OCI-LY1 (cell line): ENCODE measurements at regions not wholly inside any gene's neighbourhood (a gene's known extent, or its start where the extent isn't known, plus 50 kb on each side); places are given as distances from the start of the nearest gene placed in this dataset.

ENCODE experiments used
- H2AFZ ChIP-seq: fragments of 200-600 bp; sonication (generic), shearing (Covaris generic); 2 replicates; pipeline ENCODE4 v1.6.0; 2014; ENCODE audit warnings: antibody characterized with exemption, mild to moderate bottlenecking, low read length
- H3F3A ChIP-seq: fragments of 200-600 bp; sonication (generic), shearing (Covaris generic); 2 replicates; pipeline ENCODE4 v1.6.0; 2014; ENCODE audit warnings: mild to moderate bottlenecking, antibody characterized with exemption, low read length, moderate library complexity; ENCODE audit not compliant: insufficient read depth
- H3K27ac ChIP-seq: fragments of 200-600 bp; sonication (generic); 2 replicates; pipeline ENCODE4 v1.5.1; 2014; ENCODE audit warnings: low read length, mixed run types, mild to moderate bottlenecking, low read depth; ENCODE audit not compliant: poor library complexity, severe bottlenecking
- H3K27me3 ChIP-seq: fragments of 200-600 bp; sonication (generic); 2 replicates; pipeline ENCODE4 v1.6.0; 2014; ENCODE audit warnings: antibody characterized with exemption, mild to moderate bottlenecking, low read length, moderate library complexity; ENCODE audit not compliant: insufficient read depth
- H3K36me3 ChIP-seq: fragments of 200-600 bp; sonication (generic); 2 replicates; pipeline ENCODE4 v1.6.1; 2014; ENCODE audit warnings: mild to moderate bottlenecking, antibody characterized with exemption, low read length, moderate library complexity, mixed read lengths; ENCODE audit not compliant: insufficient read depth
- H3K4me1 ChIP-seq: fragments of 200-600 bp; sonication (generic); 2 replicates; pipeline ENCODE4 v1.5.1; 2014; ENCODE audit warnings: mild to moderate bottlenecking, low read length, moderate library complexity; ENCODE audit not compliant: insufficient read depth, severe bottlenecking
- H3K4me2 ChIP-seq: fragments of 200-600 bp; sonication (generic), shearing (Covaris generic); 2 replicates; pipeline ENCODE4 v1.6.1; 2014; ENCODE audit warnings: low read length
- H3K4me3 ChIP-seq: fragments of 200-600 bp; sonication (generic); 2 replicates; pipeline ENCODE4 v1.5.1; 2014; ENCODE audit warnings: low read length, low read depth, mild to moderate bottlenecking, mixed read lengths; ENCODE audit not compliant: poor library complexity, severe bottlenecking
- H3K79me2 ChIP-seq: fragments of 200-600 bp; shearing (Covaris generic); 2 replicates; pipeline ENCODE4 v1.6.1; 2016; ENCODE audit warnings: mixed run types, low read length, mixed read lengths; ENCODE audit not compliant: insufficient read depth
- H3K9ac ChIP-seq: fragments of 200-600 bp; sonication (generic), shearing (Covaris generic); 2 replicates; pipeline ENCODE4 v1.6.1; 2014; ENCODE audit warnings: mild to moderate bottlenecking, low read length, mixed read lengths
- H3K9me2 ChIP-seq: fragments of 200-600 bp; sonication (generic), shearing (Covaris generic); 2 replicates; pipeline ENCODE4 v1.6.1; 2014; ENCODE audit warnings: low read depth, mild to moderate bottlenecking, low read length, mixed read lengths
- H3K9me3 ChIP-seq: fragments of 200-600 bp; shearing (Covaris generic); 2 replicates; pipeline ENCODE4 v1.6.1; 2014; ENCODE audit warnings: low read length, mixed read lengths
- H4K20me1 ChIP-seq: fragments of 200-600 bp; sonication (generic), shearing (Covaris generic); 2 replicates; pipeline ENCODE4 v1.6.0; 2016; ENCODE audit warnings: mild to moderate bottlenecking, low read length; ENCODE audit not compliant: insufficient read depth
- EZH2 ChIP-seq: fragments of 200-600 bp; sonication (generic), shearing (Covaris generic); IDR thresholded peaks from 2 replicates; pipeline ENCODE4 v1.8.0; 2017; ENCODE audit warnings: borderline replicate concordance, mixed run types, mild to moderate bottlenecking, antibody characterized with exemption, low read length, moderate library complexity, mixed read lengths
- TF ChIP-seq, protein P1 (sequence below): fragments of 200-600 bp; sonication (generic), shearing (Covaris generic); IDR thresholded peaks from 2 replicates; pipeline ENCODE4 v1.5.1; 2017; ENCODE audit warnings: mild to moderate bottlenecking, antibody characterized with exemption, low read length, moderate library complexity, mixed read lengths

DNA sequence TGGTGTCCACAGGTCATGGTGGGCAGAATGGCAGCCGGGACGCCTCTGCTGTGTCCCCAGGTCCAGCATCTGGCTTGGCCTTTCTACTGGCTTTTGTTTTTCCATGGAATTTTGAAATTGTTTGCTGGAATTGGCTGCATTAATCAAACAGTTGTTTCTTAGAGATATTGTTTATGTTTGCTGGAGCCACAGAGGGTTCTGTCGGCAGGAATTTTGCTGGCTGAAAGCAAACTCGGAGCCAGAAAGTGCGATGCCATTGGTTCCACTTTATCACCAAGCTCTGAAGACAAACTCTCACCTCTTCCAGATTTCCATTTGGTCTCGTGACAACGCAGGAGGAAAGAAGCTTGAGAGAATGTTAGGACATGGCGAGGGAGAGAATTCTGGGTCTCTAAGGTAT is 199.2 kb upstream of the COPS8 start:
- no peaks in the 10 kb centered on the region for H3K4me1 ChIP-seq
- H3K79me2 ChIP-seq: no peaks in the 10 kb centered on the region
- no peaks in the 10 kb centered on the region for H3F3A ChIP-seq
- no peak overlapping the region for H3K27ac ChIP-seq
- no peak overlapping the region for H2AFZ ChIP-seq
- no peaks in the 10 kb centered on the region for H3K36me3 ChIP-seq
- H3K27me3 ChIP-seq: no peaks in the 10 kb centered on the region; the same call in 1 of the 2 replicates
- H3K9ac ChIP-seq: no peak overlapping the region
- no peak overlapping the region for H3K4me3 ChIP-seq
- peaks cover 4% of the 10 kb centered on the region; the same call in 1 of the 2 replicates for H3K9me3 ChIP-seq
- H3K9me2 ChIP-seq: no peaks in the 10 kb centered on the region
- TF ChIP-seq, protein P1, sequence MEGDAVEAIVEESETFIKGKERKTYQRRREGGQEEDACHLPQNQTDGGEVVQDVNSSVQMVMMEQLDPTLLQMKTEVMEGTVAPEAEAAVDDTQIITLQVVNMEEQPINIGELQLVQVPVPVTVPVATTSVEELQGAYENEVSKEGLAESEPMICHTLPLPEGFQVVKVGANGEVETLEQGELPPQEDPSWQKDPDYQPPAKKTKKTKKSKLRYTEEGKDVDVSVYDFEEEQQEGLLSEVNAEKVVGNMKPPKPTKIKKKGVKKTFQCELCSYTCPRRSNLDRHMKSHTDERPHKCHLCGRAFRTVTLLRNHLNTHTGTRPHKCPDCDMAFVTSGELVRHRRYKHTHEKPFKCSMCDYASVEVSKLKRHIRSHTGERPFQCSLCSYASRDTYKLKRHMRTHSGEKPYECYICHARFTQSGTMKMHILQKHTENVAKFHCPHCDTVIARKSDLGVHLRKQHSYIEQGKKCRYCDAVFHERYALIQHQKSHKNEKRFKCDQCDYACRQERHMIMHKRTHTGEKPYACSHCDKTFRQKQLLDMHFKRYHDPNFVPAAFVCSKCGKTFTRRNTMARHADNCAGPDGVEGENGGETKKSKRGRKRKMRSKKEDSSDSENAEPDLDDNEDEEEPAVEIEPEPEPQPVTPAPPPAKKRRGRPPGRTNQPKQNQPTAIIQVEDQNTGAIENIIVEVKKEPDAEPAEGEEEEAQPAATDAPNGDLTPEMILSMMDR: no peak
- no peak for TF ChIP-seq EZH2
- no peaks in the 10 kb centered on the region for H4K20me1 ChIP-seq
- H3K4me2 ChIP-seq: no peak overlapping the region

DNA sequence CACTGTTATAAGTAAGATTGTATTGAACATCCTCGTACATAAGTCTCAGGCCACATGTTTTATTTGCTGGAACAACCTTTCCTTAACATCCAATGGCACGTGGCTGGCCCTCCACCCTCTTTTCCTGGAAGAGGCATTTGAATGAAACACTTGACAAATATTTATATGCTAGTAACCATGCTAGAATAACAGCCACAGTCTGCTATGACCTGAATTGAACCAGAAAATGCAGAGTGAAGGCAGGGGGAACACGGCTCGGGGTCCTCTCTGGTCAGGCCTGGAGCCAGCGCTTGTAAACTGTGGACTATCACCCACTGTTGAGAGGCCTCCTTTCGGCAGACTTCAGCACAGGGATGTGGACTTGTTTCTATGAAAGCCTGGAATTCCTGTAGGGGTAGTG is 198.2 kb upstream of the COPS8 start:
- no peak overlapping the region for H2AFZ ChIP-seq

DNA sequence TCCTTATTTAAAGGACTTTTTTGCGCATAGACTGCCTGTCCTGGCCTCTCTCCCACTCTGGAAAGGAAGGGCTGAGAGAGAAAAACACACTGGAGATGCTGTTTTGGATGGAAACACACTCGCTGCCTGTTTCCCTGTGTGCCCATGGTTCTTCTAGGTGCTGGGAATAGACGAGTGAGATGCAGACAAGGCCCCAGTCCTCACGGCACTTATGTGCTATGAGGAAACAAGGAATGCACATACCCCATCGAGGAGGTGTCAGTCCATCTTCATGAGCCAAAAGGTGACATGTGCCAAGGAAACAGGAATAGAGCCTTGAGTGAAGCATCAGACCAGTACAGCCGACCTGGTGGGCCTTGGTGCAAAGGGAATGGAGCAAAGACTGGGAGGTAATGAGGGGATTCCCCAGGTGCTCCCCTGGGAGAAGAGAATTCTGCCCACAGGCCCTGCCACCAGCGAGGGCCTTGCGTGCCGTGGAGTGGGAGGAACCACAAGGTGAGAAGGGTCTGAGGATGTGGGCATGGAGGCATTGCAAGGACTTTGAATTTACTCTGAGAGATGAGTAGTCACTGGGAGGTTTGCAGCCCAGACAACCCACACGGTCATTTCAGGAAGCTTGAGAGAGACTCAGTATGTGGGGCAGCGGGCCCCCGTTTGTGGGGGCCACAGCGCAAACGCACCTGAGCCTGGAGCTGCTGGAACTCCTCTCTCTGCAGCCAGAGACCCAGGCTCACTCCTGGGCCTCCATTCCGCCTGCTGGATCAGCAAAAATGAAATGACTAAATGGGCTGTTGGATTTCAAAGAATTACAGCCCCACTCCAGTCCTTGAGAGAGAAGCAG is 197.5 kb upstream of the COPS8 start:
- no peak overlapping the region for H3K4me3 ChIP-seq
- no peaks in the 10 kb centered on the region for H3K9me2 ChIP-seq
- no peaks in the 10 kb centered on the region for H4K20me1 ChIP-seq
- H3K4me2 ChIP-seq: no peak overlapping the region
- H3K36me3 ChIP-seq: no peaks in the 10 kb centered on the region
- no peaks in the 10 kb centered on the region for H3K79me2 ChIP-seq
- H3K27ac ChIP-seq: no peak overlapping the region
- H3F3A ChIP-seq: no peaks in the 10 kb centered on the region
- H2AFZ ChIP-seq: no peak overlapping the region
- no peaks in the 10 kb centered on the region for H3K4me1 ChIP-seq
- H3K27me3 ChIP-seq: no peaks in the 10 kb centered on the region; the same call in 1 of the 2 replicates
- H3K9ac ChIP-seq: no peak overlapping the region
- no peaks in the 10 kb centered on the region for H3K9me3 ChIP-seq
- TF ChIP-seq, protein P1: no peak
- no peak for TF ChIP-seq EZH2

More for the DNA sequence above, 198.2 kb upstream of the COPS8 start:
- Histone ChIP-seq H3K27me3 (no peaks in the 10 kb centered on the region; the same call in 1 of the 2 replicates), H3K79me2 (no peaks in the 10 kb centered on the region), H3F3A (no peaks in the 10 kb centered on the region), H3K9me3 (no peaks in the 10 kb centered on the region), H3K36me3 (no peaks in the 10 kb centered on the region), H3K27ac (no peak overlapping the region), H4K20me1 (no peaks in the 10 kb centered on the region), H3K4me2 (no peak overlapping the region), H3K9me2 (no peaks in the 10 kb centered on the region), H3K4me1 (no peaks in the 10 kb centered on the region), H3K9ac (no peak overlapping the region), H3K4me3 (no peak overlapping the region)
- TF ChIP-seq, protein P1: no peak
- no peak for TF ChIP-seq EZH2
